MM.1S (cell line): ENCODE measurements at regions not wholly inside any gene's neighbourhood (a gene's known extent, or its start where the extent isn't known, plus 50 kb on each side); places are given as distances from the start of the nearest gene placed in this dataset.

Source experiments
- DNase-seq: peaks from one replicate; pipeline ENCODE4 v3.0.0-alpha.2; 2015
- H2AFZ ChIP-seq: fragments of 300-600 bp; sonication (generic); 2 replicates; pipeline ENCODE4 v1.6.0; 2016; ENCODE audit warnings: antibody characterized with exemption, low read length
- H3F3A ChIP-seq: fragments of 300-600 bp; sonication (generic); 2 replicates; pipeline ENCODE4 v1.6.1; 2016; ENCODE audit warnings: mild to moderate bottlenecking, antibody characterized with exemption, low read length, moderate library complexity, mixed read lengths; ENCODE audit not compliant: insufficient read depth
- H3K27ac ChIP-seq: fragments of 300-600 bp; sonication (generic); 2 replicates; pipeline ENCODE4 v1.5.1; 2016; ENCODE audit warnings: mild to moderate bottlenecking, low read length
- H3K27me3 ChIP-seq: fragments of 300-600 bp; sonication (generic); replicated peaks from 2 replicates; pipeline ENCODE4 v1.6.0; 2016; ENCODE audit warnings: low read length; ENCODE audit not compliant: insufficient read depth
- H3K36me3 ChIP-seq: fragments of 300-600 bp; sonication (generic); replicated peaks from 2 replicates; pipeline ENCODE4 v1.6.1; 2016; ENCODE audit warnings: mild to moderate bottlenecking, low read length, mixed read lengths; ENCODE audit not compliant: insufficient read depth
- H3K4me1 ChIP-seq: fragments of 300-600 bp; sonication (generic); 2 replicates; pipeline ENCODE4 v1.6.1; 2016; ENCODE audit warnings: low read length, mixed read lengths
- H3K4me2 ChIP-seq: fragments of 300-600 bp; sonication (generic); 2 replicates; pipeline ENCODE4 v1.6.0; 2016; ENCODE audit warnings: low read depth, low read length
- H3K4me3 ChIP-seq: fragments of 300-600 bp; sonication (generic); 2 replicates; pipeline ENCODE4 v1.5.1; 2016; ENCODE audit warnings: low read length, mixed read lengths
- H3K79me2 ChIP-seq: fragments of 300-600 bp; sonication (generic); 2 replicates; pipeline ENCODE4 v1.6.1; 2016; ENCODE audit warnings: mixed run types, low read length, mixed read lengths
- H3K9ac ChIP-seq: fragments of 300-600 bp; sonication (generic); 2 replicates; pipeline ENCODE4 v1.6.1; 2016; ENCODE audit warnings: low read length, mixed read lengths
- H3K9me2 ChIP-seq: fragments of 300-600 bp; sonication (generic); replicated peaks from 2 replicates; pipeline ENCODE4 v1.6.1; 2016; ENCODE audit warnings: mild to moderate bottlenecking, low read length, mixed read lengths; ENCODE audit not compliant: insufficient read depth
- H3K9me3 ChIP-seq: fragments of 300-600 bp; sonication (generic); replicated peaks from 2 replicates; pipeline ENCODE4 v1.6.1; 2016; ENCODE audit warnings: mild to moderate bottlenecking, low read length, mixed read lengths; ENCODE audit not compliant: insufficient read depth
- H4K20me1 ChIP-seq: fragments of 300-600 bp; sonication (generic); 2 replicates; pipeline ENCODE4 v1.6.1; 2016; ENCODE audit warnings: mild to moderate bottlenecking, low read length, moderate library complexity, mixed read lengths; ENCODE audit not compliant: insufficient read depth
- EZH2 ChIP-seq: fragments of 300-600 bp; sonication (generic); optimal IDR thresholded peaks from 2 replicates; pipeline ENCODE3; 2017; ENCODE audit warnings: low read depth, mild to moderate bottlenecking, antibody characterized with exemption, low read length, mixed read lengths
- EZH2phosphoT487 ChIP-seq: fragments of 300-600 bp; sonication (generic); IDR thresholded peaks from 2 replicates; pipeline ENCODE4 v1.6.1; 2018; ENCODE audit warnings: antibody characterized with exemption, low read length
- TF ChIP-seq, protein P1 (sequence below): fragments of 300-600 bp; sonication (generic); IDR thresholded peaks from 2 replicates; pipeline ENCODE4 v1.5.1; 2016; ENCODE audit warnings: antibody characterized with exemption, low read length, mixed read lengths

DNA sequence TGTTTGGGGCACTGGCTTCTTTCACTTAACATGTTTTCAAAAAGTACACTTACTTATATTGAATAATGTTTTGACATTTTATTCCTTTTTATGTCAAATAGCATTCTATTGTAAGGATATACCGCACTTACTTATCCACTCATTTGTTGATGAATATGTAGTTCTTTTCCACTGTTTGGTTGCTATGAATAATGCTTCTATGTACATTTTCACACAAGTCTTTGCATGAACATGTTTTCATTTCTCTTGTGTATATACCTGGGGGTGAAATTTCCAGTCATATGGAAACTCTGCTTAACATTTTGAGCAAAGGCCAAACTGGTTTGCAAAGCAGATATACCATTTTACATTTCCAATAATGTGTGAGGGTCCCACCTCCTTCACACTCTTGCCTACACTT is 202.3 kb upstream of the GGTLC1 start:
- Histone ChIP-seq H3K79me2 (no peaks in the 10 kb centered on the region), H3K4me1 (no peaks in the 10 kb centered on the region), H3K36me3 (no peaks in the 10 kb centered on the region), H3K4me2 (no peak overlapping the region), H3F3A (no peaks in the 10 kb centered on the region), H3K27me3 (no peaks in the 10 kb centered on the region), H4K20me1 (no peaks in the 10 kb centered on the region), H3K4me3 (no peak overlapping the region), H3K9ac (no peak overlapping the region), H3K9me3 (no peaks in the 10 kb centered on the region), H2AFZ (no peak overlapping the region), H3K9me2 (no peaks in the 10 kb centered on the region), H3K27ac (no peak overlapping the region)
- no peak for DNase-seq
- TF ChIP-seq, protein P1, sequence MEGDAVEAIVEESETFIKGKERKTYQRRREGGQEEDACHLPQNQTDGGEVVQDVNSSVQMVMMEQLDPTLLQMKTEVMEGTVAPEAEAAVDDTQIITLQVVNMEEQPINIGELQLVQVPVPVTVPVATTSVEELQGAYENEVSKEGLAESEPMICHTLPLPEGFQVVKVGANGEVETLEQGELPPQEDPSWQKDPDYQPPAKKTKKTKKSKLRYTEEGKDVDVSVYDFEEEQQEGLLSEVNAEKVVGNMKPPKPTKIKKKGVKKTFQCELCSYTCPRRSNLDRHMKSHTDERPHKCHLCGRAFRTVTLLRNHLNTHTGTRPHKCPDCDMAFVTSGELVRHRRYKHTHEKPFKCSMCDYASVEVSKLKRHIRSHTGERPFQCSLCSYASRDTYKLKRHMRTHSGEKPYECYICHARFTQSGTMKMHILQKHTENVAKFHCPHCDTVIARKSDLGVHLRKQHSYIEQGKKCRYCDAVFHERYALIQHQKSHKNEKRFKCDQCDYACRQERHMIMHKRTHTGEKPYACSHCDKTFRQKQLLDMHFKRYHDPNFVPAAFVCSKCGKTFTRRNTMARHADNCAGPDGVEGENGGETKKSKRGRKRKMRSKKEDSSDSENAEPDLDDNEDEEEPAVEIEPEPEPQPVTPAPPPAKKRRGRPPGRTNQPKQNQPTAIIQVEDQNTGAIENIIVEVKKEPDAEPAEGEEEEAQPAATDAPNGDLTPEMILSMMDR = no peak
- no peak for TF ChIP-seq EZH2
- no peak for TF ChIP-seq EZH2phosphoT487

DNA sequence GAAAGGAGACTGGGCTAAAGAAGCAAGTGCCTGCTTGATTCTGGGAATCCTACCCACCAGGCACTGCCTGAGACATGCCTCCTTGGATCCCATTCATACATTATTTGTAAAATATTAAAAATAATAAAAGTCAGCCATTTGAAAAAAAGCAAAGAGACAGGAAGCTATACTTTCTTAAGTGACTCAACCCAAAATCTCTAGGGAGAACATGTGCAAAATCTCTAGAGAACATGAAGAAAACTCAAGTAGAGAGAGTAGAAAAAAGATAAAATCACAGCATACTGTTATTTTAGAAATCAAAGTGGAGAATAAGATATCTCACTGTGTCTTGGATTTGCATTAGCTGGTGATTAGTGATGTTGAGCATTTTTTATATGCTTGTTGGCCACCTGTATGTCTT is 197.2 kb upstream of the GGTLC1 start:
- no peak overlapping the region for H3K9ac ChIP-seq
- H4K20me1 ChIP-seq = no peaks in the 10 kb centered on the region
- H3F3A ChIP-seq = no peaks in the 10 kb centered on the region
- no peak overlapping the region for H2AFZ ChIP-seq
- no peak overlapping the region for H3K27ac ChIP-seq
- H3K27me3 ChIP-seq = no peaks in the 10 kb centered on the region
- no peak overlapping the region for H3K4me3 ChIP-seq
- no peaks in the 10 kb centered on the region for H3K79me2 ChIP-seq
- no peaks in the 10 kb centered on the region for H3K9me2 ChIP-seq
- H3K9me3 ChIP-seq = no peaks in the 10 kb centered on the region
- no peak for TF ChIP-seq EZH2phosphoT487
- TF ChIP-seq, protein P1 = no peak
- TF ChIP-seq EZH2 = no peak
- H3K4me1 ChIP-seq = no peaks in the 10 kb centered on the region
- no peak overlapping the region for H3K4me2 ChIP-seq
- DNase-seq = no peak
- H3K36me3 ChIP-seq = no peaks in the 10 kb centered on the region

DNA sequence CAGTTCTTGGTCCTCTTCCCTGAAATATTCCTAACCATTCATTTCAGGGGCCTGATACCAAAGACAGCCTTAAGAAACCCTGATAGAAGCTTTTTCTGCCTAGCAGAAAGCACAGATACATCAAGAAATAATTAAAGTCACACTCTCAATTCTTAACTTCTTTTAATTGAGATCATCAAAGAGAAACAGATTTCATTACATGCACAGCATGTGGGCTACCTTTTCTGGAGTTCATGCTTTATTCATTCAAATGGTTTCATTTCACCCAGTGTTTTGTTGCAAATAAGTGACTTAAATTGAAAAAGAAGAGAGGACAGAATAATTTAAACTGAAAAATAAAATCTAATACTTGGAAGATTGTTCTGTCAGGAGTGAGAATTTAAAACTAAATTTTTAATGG is 192.6 kb upstream of the GGTLC1 start:
- H3K27me3 ChIP-seq = no peaks in the 10 kb centered on the region
- no peak overlapping the region for H3K9ac ChIP-seq
- no peaks in the 10 kb centered on the region for H4K20me1 ChIP-seq
- H3K36me3 ChIP-seq = no peaks in the 10 kb centered on the region
- H3K27ac ChIP-seq = no peak overlapping the region
- no peaks in the 10 kb centered on the region for H3K9me2 ChIP-seq
- no peak overlapping the region for H2AFZ ChIP-seq
- H3K9me3 ChIP-seq = no peaks in the 10 kb centered on the region
- TF ChIP-seq, protein P1 = no peak
- TF ChIP-seq EZH2 = no peak
- no peak for TF ChIP-seq EZH2phosphoT487
- no peak overlapping the region for H3K4me3 ChIP-seq
- DNase-seq = no peak
- no peaks in the 10 kb centered on the region for H3K79me2 ChIP-seq
- H3K4me2 ChIP-seq = no peak overlapping the region
- no peaks in the 10 kb centered on the region for H3F3A ChIP-seq
- no peaks in the 10 kb centered on the region for H3K4me1 ChIP-seq

DNA sequence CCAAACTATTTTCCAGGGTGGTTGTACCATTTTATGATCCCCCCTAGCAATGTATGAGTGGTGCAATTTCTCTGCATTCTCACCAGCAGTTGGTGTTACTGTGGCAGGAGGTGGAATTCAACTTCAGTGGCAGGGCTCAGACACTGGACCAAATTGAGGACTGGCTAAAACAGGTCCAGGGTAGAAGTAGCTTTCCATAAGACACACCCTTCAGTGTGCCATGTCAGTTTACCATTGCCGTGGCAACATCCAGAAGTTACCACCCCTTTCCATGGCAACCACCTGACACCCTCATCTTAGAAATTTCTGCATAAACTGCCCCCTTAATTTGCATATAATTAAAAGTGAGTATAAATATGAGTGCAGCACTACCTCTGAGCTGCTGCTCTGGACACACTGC is 180.7 kb upstream of the GGTLC1 start:
- H3F3A ChIP-seq = no peaks in the 10 kb centered on the region
- H3K79me2 ChIP-seq = no peaks in the 10 kb centered on the region
- H3K9me2 ChIP-seq = no peaks in the 10 kb centered on the region
- no peak overlapping the region for H2AFZ ChIP-seq
- H3K27me3 ChIP-seq = no peaks in the 10 kb centered on the region
- no peaks in the 10 kb centered on the region for H4K20me1 ChIP-seq
- no peak for DNase-seq
- H3K27ac ChIP-seq = no peak overlapping the region
- H3K4me2 ChIP-seq = no peak overlapping the region
- H3K9me3 ChIP-seq = no peaks in the 10 kb centered on the region
- no peaks in the 10 kb centered on the region for H3K36me3 ChIP-seq
- no peak overlapping the region for H3K9ac ChIP-seq
- H3K4me3 ChIP-seq = no peak overlapping the region
- TF ChIP-seq, protein P1 = no peak
- no peak for TF ChIP-seq EZH2
- TF ChIP-seq EZH2phosphoT487 = no peak
- H3K4me1 ChIP-seq = no peaks in the 10 kb centered on the region
